ENCODE measurements at regions not wholly inside any gene's neighbourhood (a gene's known extent, or its start where the extent isn't known, plus 50 kb on each side); places are given as distances from the start of the nearest gene placed in this dataset.

DNA sequence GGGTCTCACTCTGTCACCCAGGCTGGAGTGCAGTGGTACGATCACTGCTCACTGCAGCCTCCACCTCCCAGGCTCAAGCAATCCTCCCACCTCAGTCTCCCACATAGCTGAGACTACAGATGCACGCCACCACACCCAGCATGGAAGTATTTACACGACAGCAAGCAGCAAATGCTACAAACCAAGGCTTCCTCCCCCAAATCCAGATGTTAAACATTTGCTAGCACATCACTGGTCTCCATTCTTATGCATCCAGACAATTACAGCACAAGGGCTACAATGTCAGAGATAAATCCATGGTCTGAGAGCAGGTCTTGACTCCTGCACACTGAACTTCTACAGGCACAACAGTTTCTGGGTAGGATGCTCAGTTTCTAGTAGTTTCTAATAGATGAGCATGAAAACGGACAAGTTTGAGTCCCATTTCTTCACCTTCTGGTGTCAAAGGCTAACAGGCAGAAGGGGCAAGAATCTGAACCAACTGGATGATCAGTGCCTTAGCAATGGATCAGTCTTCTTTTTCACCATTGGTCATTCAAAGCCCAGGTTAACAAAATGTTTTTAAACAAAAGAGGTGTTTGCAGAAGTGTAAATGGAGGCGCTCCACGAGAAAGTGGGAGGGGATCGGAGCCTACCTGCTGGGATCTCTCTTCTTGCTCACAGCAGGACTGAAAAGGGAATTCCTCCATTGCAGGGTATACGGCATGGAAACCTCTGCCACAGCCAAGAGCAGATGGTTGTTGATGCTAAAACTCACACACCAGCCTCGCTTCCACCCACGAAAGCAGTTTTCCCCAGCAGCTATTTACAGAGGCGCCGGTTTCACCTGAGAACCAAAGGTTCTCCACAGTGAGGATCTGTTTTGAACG lies 135.0 kb upstream of the ARL4C start (continued):
- TF ChIP-seq CUX1 (IDR thresholded peaks at IDR 0.05; ENCODE audit: insufficient replicate concordance, low read depth, low read length) = no peak

DNA sequence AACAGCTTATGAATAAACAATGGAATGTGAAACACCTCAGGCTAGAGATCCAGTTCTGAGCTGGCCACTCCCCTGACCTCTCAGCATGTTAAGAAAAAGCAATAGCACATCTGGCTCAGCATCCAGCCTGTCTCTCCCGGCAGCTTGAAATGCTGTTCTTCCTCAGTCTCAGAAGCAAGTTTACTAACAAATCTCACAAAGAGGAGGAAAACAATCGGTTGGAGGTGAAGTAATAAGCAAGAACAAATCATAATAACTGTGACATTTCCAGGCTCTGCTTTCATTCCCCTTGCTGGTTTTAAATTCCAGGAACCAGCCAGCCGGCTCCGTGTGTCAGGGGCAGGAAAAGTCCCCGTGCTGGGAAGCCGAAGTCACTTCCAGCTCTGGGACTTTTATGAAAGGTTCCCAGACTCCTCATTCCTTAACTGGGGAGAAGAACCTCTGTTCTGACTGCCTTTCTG lies 133.9 kb upstream of the ARL4C start:
- RAD21 ChIA-PET (ENCODE audit: unreplicated experiment) = no interaction called here
- CTCF ChIA-PET = no interaction called here
- SMC1A ChIA-PET (ENCODE audit: uncharacterized antibody, unreplicated experiment) = no interaction called here
- 0 out of 4 replicates have a peak, but pooled peaks cover 0 to 3% of the 10 kb centered on the region in 2 experiments for H3K27me3 ChIP-seq (replicated peaks in 1 of 2; ENCODE audit: control insufficient read depth in 2 of 2, insufficient read depth in 2 of 2, low read length in 1 of 2)
- no TSS peak for BruUV-seq (replicated peaks)
- H3K27ac ChIP-seq (ENCODE audit: control insufficient read depth, insufficient read depth) = no peak overlapping the region
- POLR2A ChIA-PET = no interaction called here
- WGBS (ENCODE audit: insufficient coverage, insufficient replicate concordance, low lambda C conversion rate, missing lambda C conversion rate) = 42% methylated on average over 6 of the region's 6 CpGs
- no peak overlapping the region for H2AFZ ChIP-seq (ENCODE audit: control insufficient read depth, low read depth, low read length)
- DNase-seq (ENCODE audit: low read depth, low spot score) (no peak), FAIRE-seq (no peak), ATAC-seq (no peak)
- intact Hi-C loops (cut with micrococcal nuclease; ENCODE audit: unreplicated experiment) = no loop called here
- in situ Hi-C loops (cut with MboI) = no loop called here
- no peak overlapping the region for H3K9ac ChIP-seq (ENCODE audit: control insufficient read depth, insufficient read depth, low read length)
- no peaks in the 10 kb centered on the region for H3K36me3 ChIP-seq (ENCODE audit: control insufficient read depth in 2 of 2, insufficient read depth in 2 of 2, low read length in 1 of 2)
- H3K79me2 ChIP-seq (ENCODE audit: control insufficient read depth, insufficient read depth, low read length) = no peaks in the 10 kb centered on the region
- no peak overlapping the region for H3K4me2 ChIP-seq (ENCODE audit: control insufficient read depth, insufficient read depth)
- H3K4me3 ChIP-seq = no peak overlapping the region
- no peaks in the 10 kb centered on the region for H3K4me1 ChIP-seq (ENCODE audit: control insufficient read depth, insufficient read depth, low read length)
- no peaks in the 10 kb centered on the region for H3K9me3 ChIP-seq (replicated peaks; ENCODE audit: control insufficient read depth, insufficient read depth, low read length)
- no peaks in the 10 kb centered on the region for H4K20me1 ChIP-seq (ENCODE audit: control insufficient read depth, insufficient read depth)
- TF ChIP-seq HDAC6 (IDR thresholded peaks at IDR 0.05; ENCODE audit: unreplicated experiment) = no peak
- no peak for TF ChIP-seq PML (IDR thresholded peaks at IDR 0.05; ENCODE audit: low read length)
- no peak for TF ChIP-seq TCF7 (IDR thresholded peaks at IDR 0.05; ENCODE audit: borderline replicate concordance)
- TF ChIP-seq DPF2 (IDR thresholded peaks at IDR 0.05) = no peak
- no peak for TF ChIP-seq SREBF2 (IDR thresholded peaks at IDR 0.05; ENCODE audit: low read length)
- TF ChIP-seq CHD4 (IDR thresholded peaks at IDR 0.05) = no peak
- no peak for TF ChIP-seq HSF1 (IDR thresholded peaks at IDR 0.05; ENCODE audit: low read depth, low read length)
- TF ChIP-seq MLLT1 (IDR thresholded peaks at IDR 0.05) = no peak
- TF ChIP-seq, protein P1, sequence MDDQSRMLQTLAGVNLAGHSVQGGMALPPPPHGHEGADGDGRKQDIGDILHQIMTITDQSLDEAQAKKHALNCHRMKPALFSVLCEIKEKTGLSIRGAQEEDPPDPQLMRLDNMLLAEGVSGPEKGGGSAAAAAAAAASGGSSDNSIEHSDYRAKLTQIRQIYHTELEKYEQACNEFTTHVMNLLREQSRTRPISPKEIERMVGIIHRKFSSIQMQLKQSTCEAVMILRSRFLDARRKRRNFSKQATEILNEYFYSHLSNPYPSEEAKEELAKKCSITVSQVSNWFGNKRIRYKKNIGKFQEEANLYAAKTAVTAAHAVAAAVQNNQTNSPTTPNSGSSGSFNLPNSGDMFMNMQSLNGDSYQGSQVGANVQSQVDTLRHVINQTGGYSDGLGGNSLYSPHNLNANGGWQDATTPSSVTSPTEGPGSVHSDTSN (IDR thresholded peaks at IDR 0.05; ENCODE audit: insufficient replicate concordance, low read depth, low read length) = no peak
- no peak for TF ChIP-seq ATF2 (IDR thresholded peaks at IDR 0.05; ENCODE audit: low read length)
